Right lobe of liver (tissue), 4 donors: ENCODE measurements at regions not wholly inside any gene's neighbourhood (a gene's known extent, or its start where the extent isn't known, plus 50 kb on each side); places are given as distances from the start of the nearest gene placed in this dataset.

Experiments
- POLR2A ChIP-seq: fragments of 450-650 bp; IDR thresholded peaks from one replicate; pipeline ENCODE4 v1.6.1; 2017; ENCODE audit warnings: antibody characterized with exemption, mild to moderate bottlenecking
- TF ChIP-seq, protein P1 (sequence below), 4 donors: fragments of 200-600 bp in 3 of 4; fragments of 450-650 bp in 1 of 4; IDR thresholded peaks; one replicate each; pipeline versions ENCODE4 v1.5.1 to v1.8.0; 2016 to 2022; ENCODE audit warnings: antibody characterized with exemption in 4 of 4, mild to moderate bottlenecking in 2 of 4
- donor health status: DM: no; HTN: no; CAD: no.
- donor health status: DM: no; HTN: no; CAD: no.
- donor health status: DM: no; HTN: yes; CAD: no.

DNA sequence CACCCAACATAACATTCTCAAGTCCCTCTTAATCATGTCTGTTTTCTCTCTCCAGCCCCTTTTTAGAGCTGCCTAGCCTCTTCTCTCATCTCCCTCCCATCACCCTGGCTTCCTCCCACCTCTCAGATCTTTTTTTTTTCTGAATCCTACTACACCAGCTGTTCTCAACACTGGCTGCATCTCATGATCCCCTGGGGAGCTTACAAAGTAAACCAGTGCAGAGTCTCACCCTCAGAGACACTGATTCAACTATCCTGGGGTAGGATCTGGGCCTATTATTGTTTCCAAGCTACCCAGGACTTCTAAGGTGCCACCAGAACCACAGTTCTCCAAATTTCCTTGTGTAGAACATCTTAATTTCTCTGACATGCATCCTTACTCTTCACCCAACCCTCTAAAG, 50.3 kb upstream of the ACAN start:
- TF ChIP-seq, protein P1, sequence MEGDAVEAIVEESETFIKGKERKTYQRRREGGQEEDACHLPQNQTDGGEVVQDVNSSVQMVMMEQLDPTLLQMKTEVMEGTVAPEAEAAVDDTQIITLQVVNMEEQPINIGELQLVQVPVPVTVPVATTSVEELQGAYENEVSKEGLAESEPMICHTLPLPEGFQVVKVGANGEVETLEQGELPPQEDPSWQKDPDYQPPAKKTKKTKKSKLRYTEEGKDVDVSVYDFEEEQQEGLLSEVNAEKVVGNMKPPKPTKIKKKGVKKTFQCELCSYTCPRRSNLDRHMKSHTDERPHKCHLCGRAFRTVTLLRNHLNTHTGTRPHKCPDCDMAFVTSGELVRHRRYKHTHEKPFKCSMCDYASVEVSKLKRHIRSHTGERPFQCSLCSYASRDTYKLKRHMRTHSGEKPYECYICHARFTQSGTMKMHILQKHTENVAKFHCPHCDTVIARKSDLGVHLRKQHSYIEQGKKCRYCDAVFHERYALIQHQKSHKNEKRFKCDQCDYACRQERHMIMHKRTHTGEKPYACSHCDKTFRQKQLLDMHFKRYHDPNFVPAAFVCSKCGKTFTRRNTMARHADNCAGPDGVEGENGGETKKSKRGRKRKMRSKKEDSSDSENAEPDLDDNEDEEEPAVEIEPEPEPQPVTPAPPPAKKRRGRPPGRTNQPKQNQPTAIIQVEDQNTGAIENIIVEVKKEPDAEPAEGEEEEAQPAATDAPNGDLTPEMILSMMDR (IDR thresholded peaks at IDR 0.05) = no peak
- no peak for TF ChIP-seq POLR2A
